ENCODE measurements at regions not wholly inside any gene's neighbourhood (a gene's known extent, or its start where the extent isn't known, plus 50 kb on each side); places are given as distances from the start of the nearest gene placed in this dataset.
"Not testable (repeated sequence)": the region's sequence is repeated elsewhere in the genome, so short reads cannot be mapped to it uniquely, and the experiment has no call there.

- no peak for DNase-seq
Measured at GRCh38 chr21:43286196-43286595, 117.4 kb downstream of the CRYAA start.

- no peak for DNase-seq
Measured at GRCh38 chr21:43284700-43285099, 115.9 kb downstream of the CRYAA start.

DNA sequence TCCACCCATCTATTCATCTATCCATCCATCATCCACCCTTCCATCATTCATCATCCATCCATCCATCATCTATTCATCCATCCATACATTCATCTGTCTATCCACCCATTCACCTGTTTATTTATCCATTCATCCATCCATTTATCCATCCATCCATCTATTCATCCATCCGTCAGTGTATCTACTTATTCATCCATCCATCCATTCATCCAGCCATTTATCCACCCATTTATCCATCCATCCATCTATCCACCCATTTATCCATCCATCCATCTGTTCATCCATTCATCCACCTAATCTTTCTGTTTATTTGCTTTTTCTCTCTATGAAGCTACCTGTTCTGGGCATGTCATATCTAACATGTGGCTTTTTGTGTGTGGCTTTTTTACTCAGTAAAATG is 115.4 kb downstream of the CRYAA start:
- DNase-seq: no peak

DNA sequence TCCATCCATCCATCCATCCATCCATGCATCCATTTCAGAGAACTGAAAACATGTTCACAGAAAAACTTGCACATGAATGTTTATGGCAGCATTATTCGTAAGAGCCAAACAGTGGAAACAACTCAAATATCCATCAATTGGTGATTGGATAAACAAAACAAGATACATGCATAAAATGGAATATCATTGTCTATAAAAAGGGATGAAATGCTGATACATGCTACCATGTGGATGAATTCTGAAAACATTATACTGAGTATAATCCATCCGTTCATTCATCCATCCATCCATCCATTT is 115.1 kb downstream of the CRYAA start:
- not testable (repeated sequence) for DNase-seq

GRCh38 chr21:43283136-43283924 is 114.5 kb downstream of the CRYAA start:
- DNase-seq: no peak

DNA sequence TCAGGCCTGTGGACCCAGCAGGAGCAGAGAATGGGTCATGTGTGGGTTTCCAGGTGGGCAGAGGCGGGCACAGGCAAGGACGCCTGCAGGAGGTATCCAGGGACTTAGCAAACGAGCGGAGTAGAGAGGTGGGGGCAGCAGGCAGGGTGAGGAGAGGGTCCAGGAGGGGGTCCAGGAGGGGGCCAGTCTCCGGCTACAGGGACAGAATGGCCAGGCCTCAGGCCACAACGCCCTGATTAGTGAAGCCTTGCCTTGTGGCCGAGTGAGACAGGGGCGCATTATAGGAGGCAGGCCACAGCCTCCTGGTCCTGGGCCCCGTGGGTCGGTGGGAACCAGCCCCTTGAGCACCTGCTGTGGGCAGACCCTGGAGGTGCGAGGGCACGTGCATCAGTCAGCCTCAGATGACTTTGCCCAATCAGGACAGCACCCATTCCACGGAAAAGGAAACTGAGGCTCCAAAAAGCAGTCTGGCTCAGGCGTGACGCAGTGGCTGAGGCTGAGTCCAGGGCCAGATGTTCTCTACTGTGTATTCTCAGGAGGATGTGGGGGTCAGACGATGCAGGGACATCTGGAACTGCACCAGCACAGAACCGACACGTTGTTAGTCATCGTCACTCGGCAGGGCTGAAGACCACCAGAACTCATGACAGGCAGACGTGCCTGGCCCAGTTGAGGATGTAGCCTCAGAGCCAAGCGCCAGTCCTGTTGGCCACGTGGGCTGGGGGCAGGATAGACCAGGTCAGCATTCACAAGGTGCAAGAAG is 113.7 kb downstream of the CRYAA start:
- no peak for DNase-seq

- DNase-seq: no peak
Measured at GRCh38 chr21:43281661-43282357, 113.0 kb downstream of the CRYAA start.

DNA sequence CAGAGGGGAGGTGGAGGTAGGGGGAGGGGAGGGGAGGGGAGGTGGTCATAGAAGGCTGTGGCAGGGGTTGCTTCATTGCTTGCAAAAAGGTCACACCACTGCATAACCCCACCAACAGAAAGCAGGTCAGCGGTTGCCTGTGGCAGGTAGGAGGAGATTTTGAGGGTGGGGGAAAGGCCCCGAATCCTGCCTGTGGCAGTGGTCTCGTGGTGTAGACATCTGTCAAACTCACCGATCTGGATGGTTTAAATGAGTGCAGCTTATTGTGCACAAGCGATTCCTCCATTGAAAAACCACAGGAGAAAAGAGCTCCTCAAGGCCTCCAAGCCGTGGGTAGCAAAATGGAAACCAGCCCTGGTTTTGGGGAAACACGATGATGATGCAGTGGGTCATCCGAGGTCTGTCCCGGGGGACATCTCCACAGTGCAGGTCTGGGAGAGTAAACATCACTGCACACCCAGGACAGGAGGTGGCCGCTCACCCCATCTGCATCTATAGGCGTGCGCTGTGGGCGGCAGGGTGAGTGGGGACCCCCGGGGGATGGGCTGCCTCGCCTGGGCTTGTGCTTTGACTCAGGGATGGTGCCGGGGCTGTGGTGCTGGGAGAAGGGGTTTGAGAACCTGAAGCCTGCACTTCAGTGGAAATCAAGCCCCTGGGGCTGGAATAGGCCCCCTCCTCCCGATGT is 112.3 kb downstream of the CRYAA start:
- no peak for DNase-seq

DNA sequence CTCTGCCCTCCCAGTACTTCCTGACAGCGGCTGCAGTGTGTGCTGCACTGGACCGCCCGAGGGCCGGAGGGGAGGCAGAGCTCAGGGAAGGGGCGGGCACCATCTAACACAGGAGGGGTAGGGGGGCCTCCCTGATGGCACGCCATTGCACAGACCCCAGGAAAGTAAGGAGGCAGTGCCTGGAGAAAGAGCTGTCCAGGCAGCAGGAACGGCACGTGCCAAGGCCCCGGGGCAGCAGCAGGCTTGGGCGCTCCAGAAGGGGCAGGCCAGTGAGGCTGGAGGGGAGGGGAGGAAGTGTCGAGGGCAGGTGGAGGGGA is 110.7 kb downstream of the CRYAA start:
- DNase-seq: no peak

- DNase-seq: no peak
Measured at GRCh38 chr21:43278766-43279577, 110.2 kb downstream of the CRYAA start.

DNA sequence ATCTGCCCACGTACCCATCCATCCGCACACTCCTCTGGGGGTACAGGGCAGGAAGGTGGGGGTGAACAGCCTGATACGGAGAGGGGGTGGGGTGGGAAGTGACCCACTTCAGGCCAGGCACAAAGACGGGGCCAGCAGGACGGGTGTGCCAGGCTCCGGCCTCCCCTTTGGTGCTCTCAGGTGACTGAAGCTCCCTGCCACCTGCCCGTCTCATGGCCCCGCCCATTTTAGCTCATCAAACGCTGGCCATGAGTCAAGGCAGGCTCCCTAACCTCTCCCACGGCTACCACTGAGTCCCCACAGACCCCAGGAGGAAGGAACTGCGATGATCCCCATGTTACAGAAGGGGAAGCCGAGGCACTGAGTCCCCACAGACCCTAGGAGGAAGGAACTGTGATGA is 109.6 kb downstream of the CRYAA start:
- no peak for DNase-seq

DNA sequence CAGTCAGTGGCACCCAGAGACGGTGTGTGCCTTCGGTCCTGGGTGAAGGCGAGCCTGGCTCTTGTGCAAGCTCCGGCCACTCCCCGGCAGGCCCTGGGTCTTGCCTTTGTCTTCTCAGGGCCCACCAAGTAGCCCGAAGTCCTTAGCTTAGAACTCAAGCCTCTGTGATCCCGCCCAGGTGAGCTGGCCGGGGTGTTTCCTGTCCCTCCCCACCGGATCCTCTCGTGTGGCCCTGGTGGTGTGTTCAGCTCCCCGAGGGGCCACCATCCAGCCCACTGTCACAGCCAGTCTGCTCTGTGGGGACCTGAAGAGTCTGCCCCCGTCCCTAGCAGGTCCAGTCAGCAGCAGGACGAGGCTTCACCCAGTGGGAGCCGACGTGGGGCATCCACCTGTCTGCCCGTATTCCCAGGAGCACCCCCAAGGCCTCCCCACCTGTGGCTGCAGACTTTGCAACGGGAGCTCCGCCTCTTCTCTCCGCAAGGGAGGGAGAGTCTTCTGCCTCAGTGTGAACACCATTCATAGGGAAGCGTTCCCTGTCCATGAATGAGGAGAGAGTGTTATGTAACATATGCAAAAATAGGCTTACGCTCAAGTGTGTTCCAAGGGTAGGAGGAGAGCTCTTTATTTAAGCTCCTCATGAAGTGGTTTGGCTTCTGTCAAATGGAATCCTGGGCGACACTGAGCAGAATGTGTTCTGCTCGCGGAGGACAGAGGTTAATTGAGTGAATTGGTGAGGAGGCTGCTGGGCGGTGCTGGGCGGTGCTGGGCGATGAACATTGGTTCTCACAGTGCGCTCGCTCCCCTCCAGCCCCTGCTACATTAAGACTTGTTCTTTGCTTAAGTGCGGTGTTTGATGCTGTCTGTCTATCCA is 108.9 kb downstream of the CRYAA start:
- no peak for DNase-seq

DNA sequence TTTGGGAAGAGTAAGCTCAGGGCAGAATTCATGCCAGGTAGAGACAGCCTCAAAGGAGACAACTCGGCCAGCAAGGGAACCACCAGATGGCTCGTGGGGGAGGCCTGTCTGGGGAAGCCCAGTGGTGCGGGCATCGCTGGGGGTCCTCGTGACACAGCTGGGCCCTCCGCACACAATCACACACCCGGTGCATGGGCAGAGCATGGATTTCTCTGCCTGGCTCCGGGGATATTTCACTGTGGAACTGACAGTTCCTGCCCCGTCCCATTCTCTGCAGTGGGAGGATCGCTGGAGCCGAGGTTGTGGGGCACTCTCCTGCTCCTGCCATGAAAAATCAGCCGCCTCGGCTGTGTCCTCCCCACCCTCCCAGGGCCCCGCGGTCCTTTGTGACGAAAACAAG is 108.0 kb downstream of the CRYAA start:
- DNase-seq: no peak

DNA sequence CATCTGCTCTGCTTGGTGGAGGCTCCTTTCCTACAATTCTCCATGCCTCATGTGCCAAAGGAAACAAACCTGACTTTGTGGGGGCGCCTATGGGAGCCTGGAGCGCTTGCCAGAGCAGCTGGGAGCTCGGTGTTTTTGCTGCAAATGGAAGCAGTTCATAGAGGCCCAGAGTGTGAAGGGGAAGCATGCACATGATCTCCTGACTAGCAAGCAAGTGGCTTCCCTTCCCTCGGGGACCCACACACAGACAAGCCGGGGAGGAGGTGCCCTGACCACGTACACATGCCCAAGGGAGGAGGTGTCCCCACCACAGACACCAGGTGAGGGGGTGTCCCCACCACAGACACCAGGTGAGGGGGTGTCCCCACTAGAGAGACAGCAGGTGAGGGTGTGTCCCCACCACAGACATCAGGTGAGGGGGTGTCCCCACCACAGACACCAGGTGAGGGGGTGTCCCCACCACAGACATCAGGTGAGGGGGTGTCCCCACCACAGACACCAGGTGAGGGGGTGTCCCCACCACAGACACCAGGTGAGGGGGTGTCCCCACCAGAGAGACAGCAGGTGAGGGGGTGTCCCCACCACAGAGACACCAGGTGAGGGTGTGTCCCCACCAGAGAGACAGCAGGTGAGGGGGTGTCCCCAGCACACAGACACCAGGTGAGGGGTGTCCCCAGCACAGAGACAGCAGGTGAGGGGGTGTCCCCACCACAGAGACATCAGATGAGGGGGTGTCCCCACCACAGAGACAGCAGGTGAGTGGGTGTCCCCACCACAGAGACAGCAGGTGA is 106.8 kb downstream of the CRYAA start:
- DNase-seq: no peak

GRCh38 chr21:43274946-43275310 is 106.1 kb downstream of the CRYAA start:
- no peak for DNase-seq

DNA sequence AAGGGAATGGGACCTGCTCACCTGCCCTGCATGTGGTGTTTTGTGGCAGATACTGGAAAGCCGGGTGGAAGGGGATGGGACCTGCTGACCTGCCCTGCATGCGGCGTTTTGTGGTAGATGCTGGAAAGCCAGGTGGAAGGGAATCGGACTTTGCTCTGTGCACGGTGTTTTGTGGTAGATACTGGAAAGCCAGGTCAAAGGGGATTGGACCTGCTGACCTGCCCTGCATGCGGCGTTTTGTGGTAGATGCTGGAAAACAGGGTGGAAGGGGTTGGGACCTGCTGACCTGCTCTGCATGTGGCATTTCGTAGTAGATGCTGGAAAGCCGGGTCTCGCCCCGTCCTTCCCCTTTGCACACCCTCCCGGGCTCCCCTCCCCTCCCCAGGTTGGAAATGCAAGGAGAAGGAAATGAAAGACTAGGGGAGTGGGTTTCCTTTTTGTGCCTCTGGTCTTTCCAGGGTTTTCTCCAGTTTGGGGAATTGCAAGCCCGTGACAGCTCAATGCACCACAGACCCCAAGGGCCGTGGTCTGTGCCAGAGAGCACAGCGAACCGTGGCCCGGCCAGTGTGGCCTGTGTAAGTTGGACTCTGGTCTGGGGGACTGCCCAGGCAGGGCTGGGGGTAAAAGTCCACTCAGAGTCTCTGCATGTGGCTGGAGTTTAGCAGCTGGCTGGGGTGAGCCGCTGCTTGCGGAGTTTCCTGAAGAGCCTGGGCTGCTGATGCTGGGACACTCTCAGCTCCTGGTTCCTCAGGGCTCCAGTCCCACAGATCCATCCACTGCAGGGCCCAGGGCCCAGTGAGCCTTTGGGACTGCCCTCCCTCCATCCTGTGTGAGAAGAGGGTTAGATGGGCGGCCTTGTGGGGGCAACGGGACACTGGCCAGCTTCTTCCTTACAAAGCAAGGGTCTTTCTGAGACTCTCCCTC is 105.5 kb downstream of the CRYAA start:
- DNase-seq: no peak

GRCh38 chr21:43273708-43274021 is 104.9 kb downstream of the CRYAA start:
- DNase-seq: no peak

DNA sequence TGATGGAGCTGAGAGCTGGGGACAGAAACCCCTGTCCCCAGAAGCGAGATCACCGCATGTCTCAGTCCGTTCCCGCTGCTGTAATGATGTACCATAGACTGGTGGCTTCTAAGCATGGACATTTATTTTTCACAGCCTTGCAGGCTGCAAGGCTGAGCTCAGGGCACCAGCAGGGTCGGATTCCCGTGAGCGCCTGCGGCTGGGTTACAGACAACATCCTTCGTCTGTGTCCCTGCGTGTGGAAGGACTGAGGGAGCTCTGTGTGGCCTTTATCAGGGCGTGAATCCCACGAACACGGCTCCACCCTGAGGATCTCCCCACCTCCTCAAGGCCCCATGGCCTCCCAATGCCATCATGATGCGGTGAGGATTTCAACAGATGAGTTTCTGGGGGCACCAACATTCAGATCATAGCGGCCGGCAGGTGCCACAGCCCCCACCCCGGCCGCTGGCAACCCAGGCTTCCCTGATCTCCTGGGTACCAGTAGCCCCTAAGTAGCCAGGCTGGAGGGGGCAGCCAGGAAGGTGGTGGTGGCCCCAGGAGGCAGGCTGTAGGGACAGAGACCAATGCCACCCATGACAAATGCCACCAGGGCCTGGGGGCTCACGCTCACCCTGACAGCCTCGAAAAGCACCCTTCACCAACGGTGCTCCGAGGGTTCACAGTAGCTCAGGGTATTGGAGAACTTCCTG is 104.4 kb downstream of the CRYAA start:
- DNase-seq: no peak

DNA sequence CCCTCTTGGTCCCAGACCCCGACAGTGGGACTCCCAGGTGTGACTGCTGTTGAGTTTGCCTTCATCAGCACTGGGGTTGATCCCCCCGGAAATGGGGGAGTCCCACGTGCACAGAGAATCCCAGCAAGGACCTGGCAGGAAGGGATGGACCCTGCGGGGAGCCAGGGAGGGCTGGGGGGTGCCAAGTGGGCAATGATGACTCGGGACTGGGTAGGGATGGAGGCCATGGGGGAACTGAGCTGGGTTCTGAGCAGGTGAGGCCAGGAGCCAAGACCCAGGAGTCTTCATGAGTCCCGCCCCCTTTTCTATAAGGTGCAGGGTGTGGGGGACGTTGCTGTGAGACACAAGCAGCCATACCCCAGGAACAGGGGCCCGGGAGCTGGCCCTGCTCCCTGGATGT is 103.8 kb downstream of the CRYAA start:
- no peak for DNase-seq

Data from NCI-H524 treated with DMSO at 0.1 percent for 48 hours (cell line).